Testis (tissue), 2 donors: ENCODE measurements at regions not wholly inside any gene's neighbourhood (a gene's known extent, or its start where the extent isn't known, plus 50 kb on each side); places are given as distances from the start of the nearest gene placed in this dataset.

Experiments
- DNase-seq: peaks from one replicate; pipeline ENCODE4 v3.0.0-alpha.2; 2019
- H3K27ac ChIP-seq, 2 donors: fragments of 200-600 bp; sonication (generic); one replicate each; pipeline ENCODE4 v1.5.1; 2019
- H3K27me3 ChIP-seq: fragments of 200-600 bp; sonication (generic); one replicate; pipeline ENCODE4 v1.5.1; 2019
- H3K36me3 ChIP-seq: fragments of 200-600 bp; sonication (generic); one replicate; pipeline ENCODE4 v1.5.1; 2017; ENCODE audit warnings: low read depth; ENCODE audit errors: missing control alignments
- H3K4me1 ChIP-seq: fragments of 200-600 bp; sonication (generic); one replicate; pipeline ENCODE4 v1.5.1; 2019
- H3K4me3 ChIP-seq, 2 donors: fragments of 200-600 bp; sonication (generic); one replicate each; pipeline ENCODE4 v1.5.1; 2017 to 2019
- H3K9me3 ChIP-seq: fragments of 200-600 bp; sonication (generic); one replicate; pipeline ENCODE4 v1.5.1; 2017
- CTCF ChIP-seq, 3 experiments: fragments of 450-650 bp in 2 of 3; fragments of 200-600 bp in 1 of 3; sonication (generic) in 1 of 3; IDR thresholded peaks; one replicate each; pipeline ENCODE4 v1.5.1; 2016 to 2019; ENCODE audit warnings: antibody characterized with exemption in 3 of 3, mild to moderate bottlenecking in 2 of 3, moderate library complexity in 1 of 3
- POLR2A ChIP-seq: fragments of 450-650 bp; IDR thresholded peaks from one replicate; pipeline ENCODE4 v1.6.1; 2017; ENCODE audit warnings: antibody characterized with exemption, mild to moderate bottlenecking, moderate library complexity
- WGBS, 2 donors: methylation state at CpG; one replicate each; pipeline ENCODE4 v1.1.5; 2018; 5-methylcytosine and 5-hydroxymethylcytosine counted together
- intact Hi-C: fragments of 100-400 bp; cut with DNase I; formaldehyde crosslinking; loops from one replicate; pipeline ENCODE4 v1.15.1; 2023; ENCODE audit warnings: low total_unique reads

- no peak for TF ChIP-seq POLR2A
- TF ChIP-seq CTCF (IDR thresholded peaks at IDR 0.05): no peak
- H3K4me3 ChIP-seq: no peak overlapping the region
- no peak for DNase-seq
- H3K27ac ChIP-seq: no peak overlapping the region
- H3K27me3 ChIP-seq: no peaks in the 10 kb centered on the region
- no peaks in the 10 kb centered on the region for H3K4me1 ChIP-seq
- H3K36me3 ChIP-seq: no peaks in the 10 kb centered on the region
- intact Hi-C loops: no loop called here
- WGBS, 2 donors: 67 to 71% methylated on average over 6 of the region's 6 CpGs
- no peaks in the 10 kb centered on the region for H3K9me3 ChIP-seq
Measured at GRCh38 chr6:9002833-9003232, 567.5 kb upstream of the SLC35B3 start.

GRCh38 chr6:8995156-8995555, 559.8 kb upstream of the SLC35B3 start:
- TF ChIP-seq CTCF (IDR thresholded peaks at IDR 0.05) (no peak), POLR2A (no peak)
- no peak overlapping the region for H3K27ac ChIP-seq
- WGBS, 2 donors: 88 to 94% methylated on average over 1 of the region's 1 CpG

GRCh38 chr6:8993111-8993510, 557.8 kb upstream of the SLC35B3 start:
- Histone ChIP-seq H3K4me3 (no peak overlapping the region), H3K36me3 (no peaks in the 10 kb centered on the region), H3K4me1 (no peaks in the 10 kb centered on the region), H3K9me3 (no peaks in the 10 kb centered on the region), H3K27ac (no peak overlapping the region), H3K27me3 (no peaks in the 10 kb centered on the region)
- TF ChIP-seq CTCF (IDR thresholded peaks at IDR 0.05) (no peak), POLR2A (no peak)
- WGBS, 2 donors: 88 to 93% methylated on average over 3 of the region's 3 CpGs
- DNase-seq: no peak
- intact Hi-C loops: no loop called here

More at GRCh38 chr6:8995156-8995555, 559.8 kb upstream of the SLC35B3 start:
- Histone ChIP-seq H3K4me1 (no peaks in the 10 kb centered on the region), H3K9me3 (no peaks in the 10 kb centered on the region), H3K27me3 (no peaks in the 10 kb centered on the region), H3K36me3 (no peaks in the 10 kb centered on the region), H3K4me3 (no peak overlapping the region)
- no peak for DNase-seq
- intact Hi-C loops: no loop called here

GRCh38 chr6:8991844-8992243, 556.5 kb upstream of the SLC35B3 start:
- no peaks in the 10 kb centered on the region for H3K36me3 ChIP-seq
- intact Hi-C loops: no loop called here
- no peaks in the 10 kb centered on the region for H3K9me3 ChIP-seq
- no peaks in the 10 kb centered on the region for H3K4me1 ChIP-seq
- TF ChIP-seq CTCF (IDR thresholded peaks at IDR 0.05) (no peak), POLR2A (no peak)
- WGBS, 2 donors: 75 to 79% methylated on average over 3 of the region's 3 CpGs
- no peak overlapping the region for H3K4me3 ChIP-seq
- H3K27me3 ChIP-seq: no peaks in the 10 kb centered on the region
- no peak for DNase-seq
- H3K27ac ChIP-seq: no peak overlapping the region

GRCh38 chr6:8990075-8990474, 554.7 kb upstream of the SLC35B3 start:
- Histone ChIP-seq H3K27me3 (no peaks in the 10 kb centered on the region), H3K4me3 (no peak overlapping the region), H3K9me3 (no peaks in the 10 kb centered on the region), H3K36me3 (no peaks in the 10 kb centered on the region), H3K27ac (no peak overlapping the region), H3K4me1 (no peaks in the 10 kb centered on the region)
- DNase-seq: no peak
- no peak for TF ChIP-seq CTCF (IDR thresholded peaks at IDR 0.05)
- TF ChIP-seq POLR2A: no peak
- intact Hi-C loops: no loop called here
- WGBS, 2 donors: 92 to 94% methylated on average over 2 of the region's 2 CpGs
